Astrocyte (in vitro differentiated cells and primary cell): ENCODE measurements at regions not wholly inside any gene's neighbourhood (a gene's known extent, or its start where the extent isn't known, plus 50 kb on each side); places are given as distances from the start of the nearest gene placed in this dataset.
"Not testable (repeated sequence)": the region's sequence is repeated elsewhere in the genome, so short reads cannot be mapped to it uniquely, and the experiment has no call there.

ENCODE experiments used
- DNase-seq: peaks from one replicate; pipeline ENCODE4 v3.0.0-alpha.2; 2010; ENCODE audit warnings: low read depth
- FAIRE-seq: peaks from 2 replicates; lab custom pipeline; 2011; peaks lifted over from hg19 to GRCh38; lab: Jason Lieb, UNC
- H2AFZ ChIP-seq: 2 replicates; pipeline ENCODE4 v1.6.0; 2012; ENCODE audit warnings: low read depth, low read length, inconsistent platforms
- H3K27ac ChIP-seq: 2 replicates; pipeline ENCODE4 v1.5.1; 2011; ENCODE audit warnings: low read depth, low read length, inconsistent platforms
- H3K27me3 ChIP-seq: 2 replicates; pipeline ENCODE4 v1.6.0; 2011; ENCODE audit warnings: low read length, inconsistent platforms; ENCODE audit not compliant: insufficient read depth
- H3K36me3 ChIP-seq: 2 replicates; pipeline ENCODE4 v1.5.1; 2011; ENCODE audit warnings: low read length, inconsistent platforms; ENCODE audit not compliant: insufficient read depth
- H3K4me1 ChIP-seq: 2 replicates; pipeline ENCODE4 v1.5.1; 2011; ENCODE audit warnings: low read length, inconsistent platforms; ENCODE audit not compliant: insufficient read depth
- H3K4me2 ChIP-seq: 2 replicates; pipeline ENCODE4 v1.6.0; 2012; ENCODE audit warnings: low read length, inconsistent platforms
- H3K4me3 ChIP-seq: 2 replicates; pipeline ENCODE4 v1.5.1; 2011; ENCODE audit warnings: low read depth, mild to moderate bottlenecking, low read length, inconsistent platforms; ENCODE audit not compliant: insufficient read depth
- H3K79me2 ChIP-seq: 2 replicates; pipeline ENCODE4 v1.6.0; 2012; ENCODE audit warnings: mild to moderate bottlenecking, low read length, inconsistent platforms; ENCODE audit not compliant: insufficient read depth
- H3K9ac ChIP-seq: 2 replicates; pipeline ENCODE4 v1.6.0; 2012; ENCODE audit warnings: mild to moderate bottlenecking, low read length, inconsistent platforms
- H3K9me3 ChIP-seq: 2 replicates; pipeline ENCODE4 v1.5.1; 2012; ENCODE audit warnings: low read depth, mild to moderate bottlenecking, low read length, inconsistent platforms; ENCODE audit not compliant: insufficient read depth
- H4K20me1 ChIP-seq: 2 replicates; pipeline ENCODE4 v1.6.0; 2012; ENCODE audit warnings: low read length, inconsistent platforms; ENCODE audit not compliant: insufficient read depth
- H3K27ac Mint-ChIP-seq: one replicate; pipeline ENCODE4 v1.8.0; 2021; ENCODE audit warnings: mild to moderate bottlenecking, mixed read lengths; ENCODE audit not compliant: unreplicated experiment
- H3K27me3 Mint-ChIP-seq: one replicate; pipeline ENCODE4 v1.8.0; 2021; ENCODE audit warnings: low read depth, mixed read lengths; ENCODE audit not compliant: unreplicated experiment
- H3K36me3 Mint-ChIP-seq: one replicate; pipeline ENCODE4 v1.8.0; 2021; ENCODE audit warnings: low read depth, mixed read lengths; ENCODE audit not compliant: unreplicated experiment
- H3K4me1 Mint-ChIP-seq: one replicate; pipeline ENCODE4 v1.8.0; 2021; ENCODE audit warnings: low read depth, mixed read lengths; ENCODE audit not compliant: unreplicated experiment
- H3K4me3 Mint-ChIP-seq: one replicate; pipeline ENCODE4 v1.8.0; 2021; ENCODE audit warnings: mild to moderate bottlenecking, moderate library complexity, mixed read lengths; ENCODE audit not compliant: unreplicated experiment
- H3K9me3 Mint-ChIP-seq: one replicate; pipeline ENCODE4 v1.8.0; 2021; ENCODE audit warnings: mild to moderate bottlenecking, mixed read lengths; ENCODE audit not compliant: unreplicated experiment

DNA sequence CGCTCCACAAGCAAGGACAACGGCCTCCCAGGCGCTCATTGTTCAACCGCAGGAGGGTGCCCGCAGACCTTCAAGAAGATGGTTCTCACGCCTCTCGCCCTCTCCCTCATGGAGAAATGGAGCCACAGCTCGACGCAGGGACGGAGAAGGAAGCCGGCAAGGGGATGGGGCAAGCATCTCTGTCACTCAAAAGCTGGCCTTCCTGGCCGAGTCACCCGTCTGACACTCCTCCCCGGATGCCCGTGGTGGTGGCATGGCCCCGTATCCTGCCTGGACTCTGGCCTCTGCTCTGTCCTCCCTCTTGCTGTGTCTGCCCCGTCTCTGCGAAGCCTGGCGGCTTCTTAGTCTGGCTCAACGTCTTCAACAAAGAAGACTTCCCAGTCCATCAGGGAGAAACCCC is 1405.7 kb upstream of the PCDH10 start:
- H2AFZ ChIP-seq, H3K79me2 ChIP-seq, H3K9me3 ChIP-seq, H3K27me3 Mint-ChIP-seq, H3K4me2 ChIP-seq, H3K9ac ChIP-seq, DNase-seq, H3K27ac ChIP-seq, FAIRE-seq, H3K27ac Mint-ChIP-seq, H3K4me3 ChIP-seq, H4K20me1 ChIP-seq, H3K4me3 Mint-ChIP-seq, H3K4me1 ChIP-seq, H3K27me3 ChIP-seq, H3K36me3 Mint-ChIP-seq, H3K9me3 Mint-ChIP-seq, H3K36me3 ChIP-seq, H3K4me1 Mint-ChIP-seq: not testable (repeated sequence)

DNA sequence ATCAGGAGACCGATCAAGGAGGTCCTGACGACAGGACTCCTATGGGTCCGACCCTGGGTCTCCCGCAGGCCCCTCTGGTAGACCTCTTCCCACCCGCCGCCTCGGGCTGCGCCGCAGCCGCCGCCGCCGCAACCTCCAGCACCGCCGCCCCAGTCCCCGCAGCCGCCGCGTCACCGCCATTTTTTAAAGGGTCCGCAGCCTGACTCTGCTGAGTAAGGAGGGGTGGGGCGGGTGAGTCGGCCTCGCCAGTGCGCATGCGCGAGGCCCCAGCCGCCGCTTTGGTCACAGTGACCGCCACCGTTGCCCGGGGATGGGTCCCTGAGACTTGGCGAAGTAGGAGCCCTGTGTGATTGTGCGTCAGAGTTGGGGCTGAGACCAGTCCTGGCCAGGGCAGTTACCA is 1401.9 kb upstream of the PCDH10 start:
- not testable (repeated sequence) for H3K4me1 Mint-ChIP-seq, H3K4me2 ChIP-seq, H3K27ac ChIP-seq, H3K79me2 ChIP-seq, H4K20me1 ChIP-seq, H3K36me3 Mint-ChIP-seq, H3K9ac ChIP-seq, H3K9me3 ChIP-seq, H3K4me1 ChIP-seq, H3K27ac Mint-ChIP-seq, H3K4me3 ChIP-seq, H2AFZ ChIP-seq, FAIRE-seq, H3K36me3 ChIP-seq, H3K27me3 Mint-ChIP-seq, DNase-seq, H3K9me3 Mint-ChIP-seq, H3K27me3 ChIP-seq, H3K4me3 Mint-ChIP-seq

DNA sequence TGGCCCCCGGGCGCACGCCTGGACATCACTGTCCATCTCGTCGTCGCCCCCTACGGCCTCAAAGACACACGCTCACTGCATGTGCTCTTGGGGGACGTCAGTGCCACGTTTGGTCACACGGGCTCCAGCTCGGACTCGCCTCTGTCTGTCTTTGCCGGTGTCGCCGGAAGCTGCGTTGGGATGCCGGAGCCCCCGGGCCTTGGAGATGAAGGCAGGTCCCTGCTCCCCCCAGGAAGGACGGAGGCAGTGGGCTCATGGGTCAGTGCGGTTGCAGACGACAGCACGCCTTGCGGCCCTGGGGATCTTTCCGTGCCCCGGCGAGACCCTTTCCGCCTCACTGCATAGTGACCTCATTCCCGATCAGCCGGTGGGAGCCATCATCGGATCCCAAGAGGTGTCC is 1399.9 kb upstream of the PCDH10 start:
- not testable (repeated sequence) for H3K4me3 ChIP-seq, H3K27ac ChIP-seq, H3K9me3 Mint-ChIP-seq, H3K4me1 ChIP-seq, H3K36me3 ChIP-seq, H3K4me3 Mint-ChIP-seq, H2AFZ ChIP-seq, FAIRE-seq, H3K9me3 ChIP-seq, DNase-seq, H4K20me1 ChIP-seq, H3K27ac Mint-ChIP-seq, H3K4me2 ChIP-seq, H3K9ac ChIP-seq, H3K27me3 Mint-ChIP-seq, H3K79me2 ChIP-seq, H3K27me3 ChIP-seq, H3K4me1 Mint-ChIP-seq, H3K36me3 Mint-ChIP-seq

GRCh38 chr4:131750006-131750405 is 1399.1 kb upstream of the PCDH10 start:
- H3K9me3 Mint-ChIP-seq, H3K9ac ChIP-seq, H3K36me3 ChIP-seq, H3K4me1 Mint-ChIP-seq, FAIRE-seq, H3K4me3 ChIP-seq, H4K20me1 ChIP-seq, H3K9me3 ChIP-seq, H3K4me2 ChIP-seq, H3K79me2 ChIP-seq, H3K4me1 ChIP-seq, H3K27me3 ChIP-seq, H2AFZ ChIP-seq, H3K36me3 Mint-ChIP-seq, H3K27ac ChIP-seq, DNase-seq, H3K27ac Mint-ChIP-seq, H3K27me3 Mint-ChIP-seq, H3K4me3 Mint-ChIP-seq: not testable (repeated sequence)

GRCh38 chr4:131750469-131750868 is 1398.6 kb upstream of the PCDH10 start:
- not testable (repeated sequence) for H3K4me3 ChIP-seq, H3K4me1 ChIP-seq, H3K4me2 ChIP-seq, H3K79me2 ChIP-seq, DNase-seq, H3K9me3 Mint-ChIP-seq, H2AFZ ChIP-seq, H3K27me3 ChIP-seq, H3K27ac ChIP-seq, H3K4me1 Mint-ChIP-seq, H3K4me3 Mint-ChIP-seq, H3K9ac ChIP-seq, H3K27me3 Mint-ChIP-seq, H3K27ac Mint-ChIP-seq, H3K36me3 ChIP-seq, FAIRE-seq, H4K20me1 ChIP-seq, H3K9me3 ChIP-seq, H3K36me3 Mint-ChIP-seq

DNA sequence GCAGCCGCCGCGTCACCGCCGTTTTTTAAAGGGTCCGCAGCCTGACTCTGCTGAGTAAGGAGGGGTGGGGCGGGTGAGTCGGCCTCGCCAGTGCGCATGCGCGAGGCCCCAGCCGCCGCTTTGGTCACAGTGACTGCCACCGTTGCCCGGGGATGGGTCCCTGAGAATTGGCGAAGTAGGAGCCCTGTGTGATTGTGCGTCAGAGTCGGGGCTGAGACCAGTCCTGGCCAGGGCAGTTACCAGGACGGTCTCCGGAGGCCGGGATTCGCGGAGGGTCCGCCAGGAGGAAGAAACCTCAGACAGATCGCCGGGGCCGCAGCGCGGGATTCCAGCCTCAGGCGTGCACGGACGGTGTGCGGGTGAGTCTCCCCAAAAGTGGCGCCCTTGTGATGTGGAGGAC is 1386.9 kb upstream of the PCDH10 start:
- H3K9me3 Mint-ChIP-seq, H3K27ac ChIP-seq, H3K36me3 Mint-ChIP-seq, H4K20me1 ChIP-seq, H3K9ac ChIP-seq, H3K4me1 Mint-ChIP-seq, H3K4me1 ChIP-seq, H2AFZ ChIP-seq, H3K27me3 ChIP-seq, DNase-seq, H3K27ac Mint-ChIP-seq, H3K4me3 Mint-ChIP-seq, H3K4me2 ChIP-seq, H3K9me3 ChIP-seq, H3K4me3 ChIP-seq, H3K79me2 ChIP-seq, H3K27me3 Mint-ChIP-seq, FAIRE-seq, H3K36me3 ChIP-seq: not testable (repeated sequence)
